ENCODE measurements at regions not wholly inside any gene's neighbourhood (a gene's known extent, or its start where the extent isn't known, plus 50 kb on each side); places are given as distances from the start of the nearest gene placed in this dataset.

DNA sequence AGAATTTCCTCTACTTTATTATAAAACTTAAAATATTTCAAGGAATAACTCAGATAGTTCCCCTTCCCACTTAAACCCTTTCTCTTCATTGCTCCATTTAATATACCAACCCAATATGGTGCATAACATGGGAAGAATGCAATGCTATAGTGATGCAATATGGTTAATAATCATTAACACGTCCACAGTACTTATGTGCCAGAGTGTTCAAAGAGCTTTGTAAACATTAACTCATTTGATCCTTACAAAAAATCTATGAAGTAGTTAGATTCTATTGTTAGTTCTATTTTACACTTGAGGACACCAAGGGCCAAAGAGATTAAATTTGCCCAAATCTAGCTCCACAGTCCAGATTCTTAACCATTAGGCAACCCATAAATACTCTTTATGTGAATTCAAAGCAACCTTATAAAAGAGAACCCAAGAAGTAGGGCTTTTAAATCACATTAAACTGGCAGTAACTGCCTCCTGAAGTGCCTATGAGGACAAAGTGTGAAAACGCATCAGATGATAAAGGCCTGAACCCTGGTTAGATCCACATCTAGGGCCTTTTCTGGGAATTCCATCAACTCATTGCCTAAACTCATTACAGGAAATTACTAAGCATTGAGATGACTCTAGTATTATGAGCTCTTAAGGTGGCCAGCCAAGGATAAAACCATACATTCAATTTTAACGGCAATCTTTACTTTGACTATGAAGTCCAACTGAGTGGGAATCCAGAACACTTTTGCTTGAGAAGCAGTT is 94.3 kb downstream of the AREG start:
- H3K9me3 ChIP-seq = no peaks in the 10 kb centered on the region
- H3K4me1 ChIP-seq = peaks cover 0 to 5% of the 10 kb centered on the region in 2 donors
- H3K27me3 ChIP-seq = no peaks in the 10 kb centered on the region
- TF ChIP-seq, protein P1, sequence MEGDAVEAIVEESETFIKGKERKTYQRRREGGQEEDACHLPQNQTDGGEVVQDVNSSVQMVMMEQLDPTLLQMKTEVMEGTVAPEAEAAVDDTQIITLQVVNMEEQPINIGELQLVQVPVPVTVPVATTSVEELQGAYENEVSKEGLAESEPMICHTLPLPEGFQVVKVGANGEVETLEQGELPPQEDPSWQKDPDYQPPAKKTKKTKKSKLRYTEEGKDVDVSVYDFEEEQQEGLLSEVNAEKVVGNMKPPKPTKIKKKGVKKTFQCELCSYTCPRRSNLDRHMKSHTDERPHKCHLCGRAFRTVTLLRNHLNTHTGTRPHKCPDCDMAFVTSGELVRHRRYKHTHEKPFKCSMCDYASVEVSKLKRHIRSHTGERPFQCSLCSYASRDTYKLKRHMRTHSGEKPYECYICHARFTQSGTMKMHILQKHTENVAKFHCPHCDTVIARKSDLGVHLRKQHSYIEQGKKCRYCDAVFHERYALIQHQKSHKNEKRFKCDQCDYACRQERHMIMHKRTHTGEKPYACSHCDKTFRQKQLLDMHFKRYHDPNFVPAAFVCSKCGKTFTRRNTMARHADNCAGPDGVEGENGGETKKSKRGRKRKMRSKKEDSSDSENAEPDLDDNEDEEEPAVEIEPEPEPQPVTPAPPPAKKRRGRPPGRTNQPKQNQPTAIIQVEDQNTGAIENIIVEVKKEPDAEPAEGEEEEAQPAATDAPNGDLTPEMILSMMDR (IDR thresholded peaks at IDR 0.05) = no peak
- H3K27ac ChIP-seq = no peak overlapping the region
- DNase-seq (ENCODE audit: low spot score in 2 of 2) = no peak
- H3K36me3 ChIP-seq = no peaks in the 10 kb centered on the region
- no peak overlapping the region for H3K4me3 ChIP-seq
- intact Hi-C loops (cut with DNase I) = no loop called here

DNA sequence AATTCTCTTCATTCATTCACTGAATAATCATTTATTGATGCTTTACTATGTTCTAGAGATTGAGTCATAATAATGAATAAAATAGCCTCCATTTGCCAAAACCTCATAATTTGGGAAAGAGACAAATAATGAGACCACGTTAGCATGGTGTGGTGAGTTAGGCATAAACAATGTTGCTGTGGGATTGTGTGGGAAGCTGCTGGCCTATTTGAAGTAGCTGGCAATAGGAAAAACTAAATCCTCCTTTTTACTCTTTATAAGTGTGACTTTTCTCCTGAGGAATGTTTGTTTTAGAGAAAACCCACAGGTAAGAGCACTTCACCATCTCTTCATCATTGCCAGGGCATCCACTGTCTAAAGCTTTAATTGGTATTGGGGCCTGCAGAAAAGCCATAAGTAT is 95.3 kb downstream of the AREG start:
- Histone ChIP-seq H3K27me3 (no peaks in the 10 kb centered on the region), H3K9me3 (no peaks in the 10 kb centered on the region), H3K4me3 (no peak overlapping the region), H3K27ac (no peak overlapping the region), H3K4me1 (peaks cover 0 to 5% of the 10 kb centered on the region in 2 donors), H3K36me3 (no peaks in the 10 kb centered on the region)
- TF ChIP-seq, protein P1 (IDR thresholded peaks at IDR 0.05) = no peak
- intact Hi-C loops (cut with DNase I) = no loop called here
- no peak for DNase-seq (ENCODE audit: low spot score in 2 of 2)

DNA sequence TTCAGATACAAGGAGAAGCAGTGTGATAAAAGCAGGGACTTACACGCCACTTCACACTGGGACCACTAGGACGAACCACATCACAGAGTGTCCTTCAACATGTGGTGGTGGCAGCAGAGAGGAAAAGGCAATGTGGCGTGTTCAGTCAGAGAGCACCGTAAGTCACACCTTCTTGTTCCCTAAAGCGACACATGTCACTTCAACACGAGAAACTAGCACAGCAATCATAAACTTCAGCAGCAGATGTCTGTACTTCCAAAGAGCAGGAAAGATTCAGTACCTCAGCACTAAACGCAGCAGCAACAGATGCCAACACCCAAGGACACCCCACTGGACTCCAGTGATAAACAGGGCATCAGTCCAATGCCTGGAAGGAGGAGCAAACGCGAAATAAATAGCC is 96.7 kb downstream of the AREG start:
- intact Hi-C loops (cut with DNase I) = no loop called here
- no peak for DNase-seq (ENCODE audit: low spot score in 2 of 2)
- no peaks in the 10 kb centered on the region for H3K27me3 ChIP-seq
- no peaks in the 10 kb centered on the region for H3K36me3 ChIP-seq
- peaks cover 0 to 5% of the 10 kb centered on the region in 2 donors for H3K4me1 ChIP-seq
- TF ChIP-seq, protein P1 (IDR thresholded peaks at IDR 0.05) = no peak
- H3K27ac ChIP-seq = no peak overlapping the region
- no peaks in the 10 kb centered on the region for H3K9me3 ChIP-seq
- no peak overlapping the region for H3K4me3 ChIP-seq

DNA sequence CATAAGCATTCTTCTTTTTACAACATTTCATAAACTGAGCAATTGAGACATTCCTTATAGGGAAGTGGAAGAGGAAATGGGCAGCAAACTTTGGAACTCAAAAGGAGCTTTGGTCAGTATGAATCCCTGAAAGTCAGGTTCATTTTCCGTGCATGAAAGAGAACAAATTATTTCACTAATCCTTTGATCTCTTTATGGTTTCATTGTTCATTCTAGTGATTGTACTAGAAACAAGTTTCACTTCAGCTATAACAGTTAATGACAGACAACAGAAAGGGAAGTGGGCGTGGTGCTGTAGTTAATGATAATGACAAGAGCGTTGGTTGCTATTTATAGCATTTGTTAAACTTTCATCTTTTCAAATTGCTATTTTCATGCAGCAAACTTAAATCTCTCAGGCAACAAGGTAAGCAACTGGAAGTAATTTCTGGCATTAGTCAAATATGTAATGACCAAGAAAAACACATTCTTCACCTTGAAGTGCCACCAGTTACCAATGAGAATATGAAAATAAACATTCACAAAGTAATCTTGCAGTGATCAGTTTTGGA is 98.4 kb downstream of the AREG start:
- no peaks in the 10 kb centered on the region for H3K36me3 ChIP-seq
- no peaks in the 10 kb centered on the region for H3K9me3 ChIP-seq
- intact Hi-C loops (cut with DNase I) = no loop called here
- no peak overlapping the region for H3K4me3 ChIP-seq
- no peak overlapping the region for H3K27ac ChIP-seq
- no peaks in the 10 kb centered on the region for H3K27me3 ChIP-seq
- no peak for DNase-seq (ENCODE audit: low spot score in 2 of 2)
- TF ChIP-seq, protein P1 (IDR thresholded peaks at IDR 0.05) = no peak
- H3K4me1 ChIP-seq = peaks cover 0 to 5% of the 10 kb centered on the region in 2 donors

DNA sequence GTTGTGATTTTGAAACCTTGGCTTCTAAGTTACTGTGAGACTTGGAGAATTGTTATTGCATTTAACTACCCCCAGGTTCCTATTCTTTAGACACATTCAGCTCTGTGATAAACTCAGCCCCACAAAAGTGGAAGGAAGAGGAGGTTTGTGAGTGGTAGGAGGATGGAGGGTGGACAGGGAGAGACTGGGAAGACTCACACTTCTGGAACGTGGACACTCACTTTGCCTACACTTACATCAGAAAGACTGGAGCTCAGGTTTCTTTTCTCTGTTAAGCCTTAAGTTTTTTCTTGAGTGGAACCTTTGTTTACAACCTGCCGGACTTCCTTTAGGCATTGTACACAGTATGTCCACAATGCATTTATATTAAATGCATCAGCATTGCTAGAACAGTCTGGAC is 99.0 kb downstream of the AREG start:
- Histone ChIP-seq H3K4me1 (peaks cover 0 to 5% of the 10 kb centered on the region in 2 donors), H3K27me3 (no peaks in the 10 kb centered on the region), H3K36me3 (no peaks in the 10 kb centered on the region), H3K4me3 (no peak overlapping the region), H3K9me3 (no peaks in the 10 kb centered on the region), H3K27ac (no peak overlapping the region)
- no peak for DNase-seq (ENCODE audit: low spot score in 2 of 2)
- intact Hi-C loops (cut with DNase I) = no loop called here
- TF ChIP-seq, protein P1 (IDR thresholded peaks at IDR 0.05) = no peak
